Esophagus muscularis mucosa (tissue), 4 donors: ENCODE measurements at regions not wholly inside any gene's neighbourhood (a gene's known extent, or its start where the extent isn't known, plus 50 kb on each side); places are given as distances from the start of the nearest gene placed in this dataset.
A peak's percentile ranks its signal among the peaks of the same experiment; 100 is the strongest.

Experiments used
- DNase-seq: peaks from one replicate; pipeline ENCODE4 v3.0.0-alpha.2; 2017; ENCODE audit errors: extremely low spot score
- H3K27ac ChIP-seq, 4 donors: fragments of 200-600 bp; sonication (generic); replicated peaks in 1 of 4; 1 replicate in 3 of 4; 2 replicates in 1 of 4; pipeline ENCODE4 v1.5.1; 2016 to 2019; ENCODE audit warnings: mild to moderate bottlenecking in 1 of 4
- H3K27me3 ChIP-seq, 4 donors: fragments of 200-600 bp; sonication (generic); one replicate each; pipeline versions ENCODE4 v1.5.1 to v1.6.0; 2016 to 2019
- H3K36me3 ChIP-seq, 4 donors: fragments of 200-600 bp; sonication (generic); one replicate each; pipeline ENCODE4 v1.5.1; 2016 to 2019
- H3K4me1 ChIP-seq, 4 donors: fragments of 200-600 bp; sonication (generic); one replicate each; pipeline ENCODE4 v1.5.1; 2016 to 2019
- H3K4me3 ChIP-seq, 4 donors: fragments of 200-600 bp; sonication (generic); 1 replicate in 2 of 4; 2 replicates in 2 of 4; pipeline ENCODE4 v1.5.1; 2016 to 2019; ENCODE audit warnings: mild to moderate bottlenecking in 4 of 4, moderate library complexity in 1 of 4
- H3K9me3 ChIP-seq, 4 donors: fragments of 200-600 bp; sonication (generic); 1 replicate in 3 of 4; 2 replicates in 1 of 4; pipeline ENCODE4 v1.5.1; 2016 to 2019
- EP300 ChIP-seq: sonication (generic); formaldehyde crosslinking; IDR thresholded peaks from one replicate; pipeline ENCODE4 v1.6.1; 2017; ENCODE audit warnings: antibody characterized with exemption
- POLR2A ChIP-seq: fragments of 450-650 bp; IDR thresholded peaks from one replicate; pipeline ENCODE4 v1.6.1; 2017; ENCODE audit warnings: antibody characterized with exemption, moderate library complexity, mild to moderate bottlenecking, low read depth
- POLR2AphosphoS5 ChIP-seq, 2 donors: sonication (generic); formaldehyde crosslinking; IDR thresholded peaks; one replicate each; pipeline ENCODE4 v1.6.1; 2017; ENCODE audit warnings: antibody characterized with exemption in 2 of 2
- WGBS: methylation state at CpG from one replicate; pipeline ENCODE4 v1.1.5; 2018; 5-methylcytosine and 5-hydroxymethylcytosine counted together
- intact Hi-C: fragments of 100-400 bp; cut with DNase I; formaldehyde crosslinking; loops from one replicate; pipeline ENCODE4 v1.15.1; 2023
- TF ChIP-seq, protein P1 (sequence below), 3 experiments: fragments of 200-600 bp in 2 of 3; fragments of 450-650 bp in 1 of 3; sonication (generic) in 2 of 3; IDR thresholded peaks; one replicate each; pipeline ENCODE4 v1.5.1; 2017 to 2019; ENCODE audit warnings: antibody characterized with exemption in 3 of 3, mild to moderate bottlenecking in 2 of 3, moderate library complexity in 1 of 3

DNA sequence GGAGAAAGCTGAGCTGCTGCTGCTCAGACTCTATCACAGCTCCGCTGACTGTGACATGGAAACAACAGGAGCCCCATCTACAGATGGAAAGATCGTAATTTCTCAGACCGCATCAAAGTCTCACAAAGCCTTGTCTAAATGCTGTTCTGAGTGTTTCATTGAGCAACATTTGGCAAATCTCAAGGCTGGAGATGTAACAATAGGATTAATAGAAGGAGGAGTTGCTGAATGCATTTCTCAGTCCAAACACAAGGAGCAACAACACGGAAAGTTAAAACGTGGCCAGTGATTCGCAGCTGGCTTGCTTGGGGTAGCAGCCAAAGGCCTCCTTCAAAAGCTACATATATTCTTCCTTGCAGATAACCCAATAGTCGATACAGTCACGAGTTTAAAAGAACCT, 55.7 kb downstream of the MRPL57 start:
- Histone ChIP-seq H3K27me3 (peaks cover 0 to 3% (median 0%) of the 10 kb centered on the region in 4 donors), H3K4me3 (no peak overlapping the region), H3K4me1 (no peaks in the 10 kb centered on the region), H3K36me3 (no peaks in the 10 kb centered on the region), H3K9me3 (no peaks in the 10 kb centered on the region), H3K27ac (peak overlapping the region in 3 of 4 donors; percentile 2 to 52 (median 17))
- peak; percentile 92 for DNase-seq
- intact Hi-C loops = no loop called here
- TF ChIP-seq POLR2A = no peak
- no peak for TF ChIP-seq POLR2AphosphoS5 (IDR thresholded peaks at IDR 0.05)
- 72% methylated on average over 8 of the region's 8 CpGs for WGBS

DNA sequence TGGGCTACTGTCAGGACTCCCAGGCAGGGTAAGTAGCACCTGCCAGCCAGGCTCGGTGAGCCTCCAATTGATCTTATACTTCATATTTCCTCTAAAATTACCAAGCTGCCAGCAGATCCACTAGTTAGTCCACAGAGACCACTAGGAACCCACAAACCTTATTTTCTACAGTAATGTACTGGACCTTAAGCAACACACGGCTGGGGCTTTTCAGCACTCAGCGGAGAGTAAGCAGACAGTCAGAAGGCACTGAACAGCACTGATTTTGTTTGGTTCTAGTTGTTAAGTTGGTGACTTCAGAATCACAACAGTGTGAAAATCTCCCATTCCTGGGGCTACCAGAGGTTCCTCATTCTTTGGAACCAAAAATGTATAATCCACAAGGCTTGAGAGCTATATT, 56.1 kb downstream of the MRPL57 start:
- WGBS = 44% methylated on average over 3 of the region's 3 CpGs
- no peaks in the 10 kb centered on the region for H3K36me3 ChIP-seq
- H3K27me3 ChIP-seq = peaks cover 0 to 3% (median 0%) of the 10 kb centered on the region in 4 donors
- peak overlapping the region in 3 of 4 donors; percentile 2 to 52 (median 17) for H3K27ac ChIP-seq
- intact Hi-C loops = no loop called here
- TF ChIP-seq POLR2AphosphoS5 (IDR thresholded peaks at IDR 0.05) (no peak), EP300 (no peak), POLR2A (no peak)
- TF ChIP-seq, protein P1, sequence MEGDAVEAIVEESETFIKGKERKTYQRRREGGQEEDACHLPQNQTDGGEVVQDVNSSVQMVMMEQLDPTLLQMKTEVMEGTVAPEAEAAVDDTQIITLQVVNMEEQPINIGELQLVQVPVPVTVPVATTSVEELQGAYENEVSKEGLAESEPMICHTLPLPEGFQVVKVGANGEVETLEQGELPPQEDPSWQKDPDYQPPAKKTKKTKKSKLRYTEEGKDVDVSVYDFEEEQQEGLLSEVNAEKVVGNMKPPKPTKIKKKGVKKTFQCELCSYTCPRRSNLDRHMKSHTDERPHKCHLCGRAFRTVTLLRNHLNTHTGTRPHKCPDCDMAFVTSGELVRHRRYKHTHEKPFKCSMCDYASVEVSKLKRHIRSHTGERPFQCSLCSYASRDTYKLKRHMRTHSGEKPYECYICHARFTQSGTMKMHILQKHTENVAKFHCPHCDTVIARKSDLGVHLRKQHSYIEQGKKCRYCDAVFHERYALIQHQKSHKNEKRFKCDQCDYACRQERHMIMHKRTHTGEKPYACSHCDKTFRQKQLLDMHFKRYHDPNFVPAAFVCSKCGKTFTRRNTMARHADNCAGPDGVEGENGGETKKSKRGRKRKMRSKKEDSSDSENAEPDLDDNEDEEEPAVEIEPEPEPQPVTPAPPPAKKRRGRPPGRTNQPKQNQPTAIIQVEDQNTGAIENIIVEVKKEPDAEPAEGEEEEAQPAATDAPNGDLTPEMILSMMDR (IDR thresholded peaks at IDR 0.05) = no peak
- H3K4me3 ChIP-seq = no peak overlapping the region
- no peaks in the 10 kb centered on the region for H3K9me3 ChIP-seq
- DNase-seq = no peak
- no peaks in the 10 kb centered on the region for H3K4me1 ChIP-seq

DNA sequence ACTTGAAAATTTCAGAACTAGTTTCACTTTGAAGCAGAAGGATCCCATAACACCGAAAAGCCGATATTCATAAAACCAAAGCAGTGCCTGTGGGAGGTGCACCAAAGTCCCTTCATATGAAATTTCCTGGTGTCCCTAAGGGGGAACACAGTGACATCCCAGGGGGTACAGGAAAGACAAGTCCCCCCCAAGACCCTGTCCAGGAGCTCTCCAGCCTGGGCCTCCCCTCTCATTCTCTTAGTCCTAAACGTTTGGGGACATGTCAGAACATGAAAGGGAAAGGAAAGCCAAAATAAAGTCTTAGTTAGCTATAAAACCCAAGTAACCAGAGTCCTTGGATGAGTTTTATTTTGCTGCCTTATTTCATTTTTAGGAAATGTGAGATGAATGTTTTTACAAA, 56.6 kb downstream of the MRPL57 start:
- Histone ChIP-seq H3K27me3 (peaks cover 0 to 3% (median 0%) of the 10 kb centered on the region in 4 donors), H3K4me3 (peak overlapping the region in 2 of 4 donors; percentile 9 to 18), H3K4me1 (no peaks in the 10 kb centered on the region), H3K9me3 (no peaks in the 10 kb centered on the region), H3K27ac (peak overlapping the region in 2 of 4 donors; percentile 39 to 40), H3K36me3 (no peaks in the 10 kb centered on the region)
- 60% methylated on average over 3 of the region's 3 CpGs for WGBS
- peak; percentile 75 for DNase-seq
- intact Hi-C loops = no loop called here
- TF ChIP-seq POLR2A (no peak), POLR2AphosphoS5 (IDR thresholded peaks at IDR 0.05) (no peak), EP300 (no peak)
- TF ChIP-seq, protein P1 (IDR thresholded peaks at IDR 0.05) = no peak

DNA sequence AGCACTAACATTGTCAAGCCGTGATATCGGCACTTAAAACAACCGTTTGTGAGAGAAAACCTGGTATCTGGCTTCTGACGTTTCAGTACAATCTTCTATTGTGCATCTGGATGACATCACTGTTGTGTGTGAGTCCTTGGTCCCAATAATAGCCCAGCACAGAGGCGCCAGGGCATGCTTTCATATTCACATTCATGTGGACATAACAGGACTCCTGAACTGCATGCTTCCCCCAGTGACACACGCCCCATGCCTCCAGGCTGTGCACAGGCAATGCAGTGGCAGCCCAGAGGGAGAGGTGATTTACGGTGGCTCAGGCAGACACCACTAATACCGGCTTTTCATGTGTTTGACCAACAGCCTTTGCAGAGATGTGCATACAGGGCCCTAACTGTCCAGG, 58.1 kb downstream of the MRPL57 start:
- intact Hi-C loops = no loop called here
- Histone ChIP-seq H3K36me3 (no peaks in the 10 kb centered on the region), H3K9me3 (no peaks in the 10 kb centered on the region), H3K27me3 (peaks cover 0 to 3% (median 0%) of the 10 kb centered on the region in 4 donors), H3K27ac (no peak overlapping the region), H3K4me3 (no peak overlapping the region), H3K4me1 (no peaks in the 10 kb centered on the region)
- 52% methylated on average over 8 of the region's 8 CpGs for WGBS
- TF ChIP-seq EP300 (no peak), POLR2A (no peak)
- TF ChIP-seq, protein P1 (IDR thresholded peaks at IDR 0.05) = no peak
- peak; percentile 81 for DNase-seq

DNA sequence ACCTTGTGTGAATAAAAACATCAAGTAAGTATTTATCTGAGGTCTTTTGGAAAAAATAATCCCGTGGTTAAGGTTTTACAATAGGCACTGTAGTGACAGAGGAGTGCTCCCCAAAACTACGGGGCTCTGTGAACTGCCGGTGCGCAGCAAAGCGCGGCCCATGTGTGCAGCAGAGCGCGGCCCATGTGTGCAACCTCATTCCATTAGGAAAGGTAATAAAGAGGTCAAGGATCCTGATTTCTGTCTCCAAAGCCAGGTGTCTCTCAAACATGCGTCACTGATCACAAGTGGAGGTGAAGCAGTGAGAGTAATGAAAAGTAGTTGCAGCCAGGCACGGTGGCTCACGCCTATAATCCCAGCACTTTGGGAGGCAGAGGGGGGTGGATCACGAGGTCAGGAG, 58.7 kb downstream of the MRPL57 start:
- Histone ChIP-seq H3K27ac (no peak overlapping the region), H3K4me3 (no peak overlapping the region), H3K4me1 (no peaks in the 10 kb centered on the region), H3K27me3 (peaks cover 0 to 3% (median 0%) of the 10 kb centered on the region in 4 donors), H3K36me3 (no peaks in the 10 kb centered on the region), H3K9me3 (no peaks in the 10 kb centered on the region)
- intact Hi-C loops = no loop called here
- TF ChIP-seq EP300 (no peak), POLR2A (no peak), POLR2AphosphoS5 (IDR thresholded peaks at IDR 0.05) (no peak)
- TF ChIP-seq, protein P1 (IDR thresholded peaks at IDR 0.05) = no peak
- 87% methylated on average over 12 of the region's 12 CpGs for WGBS
- DNase-seq = peak; percentile 53
